ENCODE measurements at regions not wholly inside any gene's neighbourhood (a gene's known extent, or its start where the extent isn't known, plus 50 kb on each side); places are given as distances from the start of the nearest gene placed in this dataset.

DNA sequence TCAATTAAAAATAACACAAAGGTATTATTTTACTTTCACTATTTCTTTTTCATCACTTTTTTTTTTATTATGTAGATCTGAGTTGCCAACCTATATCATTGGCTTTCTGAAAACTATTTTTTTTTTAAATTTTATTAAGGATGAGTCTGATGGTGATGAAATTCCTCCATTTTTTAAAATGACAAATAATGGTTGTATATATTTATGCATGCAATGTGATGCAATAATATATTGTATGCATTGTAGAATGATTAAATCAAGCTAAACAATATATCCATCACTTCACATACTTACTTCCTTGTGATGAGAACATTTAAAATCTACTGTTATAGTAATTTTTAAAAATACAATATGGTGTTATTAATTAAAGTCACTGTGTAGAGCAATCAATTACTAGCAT lies 1081.6 kb downstream of the CNTNAP5 start:
- ChIA-PET CTCF (no interaction called here), POLR2A (no interaction called here)
- H3K9me3 ChIP-seq (ENCODE audit: control insufficient read depth, insufficient read depth, low read length) = no peaks in the 10 kb centered on the region
- H3K27me3 ChIP-seq (ENCODE audit: control insufficient read depth, insufficient read depth, low read length) = no peaks in the 10 kb centered on the region
- no peak for TF ChIP-seq CTCF (IDR thresholded peaks at IDR 0.05; ENCODE audit: low read depth, low read length)
- no peak for DNase-seq (ENCODE audit: low read depth, low spot score)
- H3K4me3 ChIP-seq (ENCODE audit: low read depth, low read length) = no peak overlapping the region
- H3K27ac ChIP-seq (ENCODE audit: low read depth, low read length) = no peak overlapping the region

DNA sequence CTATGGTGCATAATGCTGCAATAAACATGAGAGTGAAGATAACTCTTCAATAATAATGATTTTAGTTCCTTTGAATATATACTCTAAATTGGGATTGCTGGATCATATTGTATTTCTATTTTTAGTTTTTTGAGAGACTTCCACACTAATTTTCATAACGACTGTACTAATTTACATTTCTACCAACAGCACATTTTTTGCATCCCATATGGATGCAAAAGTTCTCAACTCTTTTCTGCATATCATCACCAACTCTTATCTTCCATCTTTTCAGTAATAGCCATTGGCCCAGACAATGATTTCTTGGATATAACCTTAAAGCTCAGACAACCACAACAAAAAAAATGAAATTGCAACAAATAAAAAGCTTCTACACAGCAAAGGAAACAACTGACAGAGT lies 1082.4 kb downstream of the CNTNAP5 start:
- DNase-seq (ENCODE audit: low read depth, low spot score) = no peak
- CTCF ChIA-PET = no interaction called here
- TF ChIP-seq CTCF (IDR thresholded peaks at IDR 0.05; ENCODE audit: low read depth, low read length) = no peak
- no peak overlapping the region for H3K27ac ChIP-seq (ENCODE audit: low read depth, low read length)
- POLR2A ChIA-PET = no interaction called here
- H3K4me3 ChIP-seq (ENCODE audit: low read depth, low read length) = no peak overlapping the region
- no peaks in the 10 kb centered on the region for H3K27me3 ChIP-seq (ENCODE audit: control insufficient read depth, insufficient read depth, low read length)
- no peaks in the 10 kb centered on the region for H3K9me3 ChIP-seq (ENCODE audit: control insufficient read depth, insufficient read depth, low read length)

- DNase-seq (ENCODE audit: low read depth, low spot score) = no peak
- Histone ChIP-seq H3K27ac (ENCODE audit: low read depth, low read length) (no peak overlapping the region), H3K9me3 (ENCODE audit: control insufficient read depth, insufficient read depth, low read length) (no peaks in the 10 kb centered on the region), H3K27me3 (ENCODE audit: control insufficient read depth, insufficient read depth, low read length) (no peaks in the 10 kb centered on the region), H3K4me3 (ENCODE audit: low read depth, low read length) (no peak overlapping the region)
- ChIA-PET CTCF (no interaction called here), POLR2A (no interaction called here)
- no peak for TF ChIP-seq CTCF (IDR thresholded peaks at IDR 0.05; ENCODE audit: low read depth, low read length)
These were observed 1083.2 kb downstream of the CNTNAP5 start for GRCh38 chr2:125108251-125108650.

DNA sequence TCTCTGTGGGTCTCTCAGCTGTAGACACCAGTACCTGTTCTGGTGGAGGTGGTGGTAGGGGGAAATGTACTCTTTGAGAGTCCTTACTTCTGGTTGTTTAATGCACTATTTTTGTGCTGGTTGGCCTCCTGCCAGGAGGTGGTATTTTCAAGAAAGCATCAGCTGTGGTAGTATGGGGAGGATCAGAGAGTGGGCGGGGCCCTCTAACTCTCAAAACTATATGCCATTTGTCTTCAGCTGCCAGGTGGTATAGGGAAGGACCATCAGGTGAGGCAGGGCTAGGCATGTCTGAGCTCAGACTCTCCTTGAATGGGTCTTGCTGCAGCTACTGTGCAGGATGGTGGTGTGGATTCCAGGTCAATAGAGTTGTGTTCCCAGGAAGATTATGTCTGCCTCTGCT lies 1100.8 kb downstream of the CNTNAP5 start:
- TF ChIP-seq CTCF (IDR thresholded peaks at IDR 0.05; ENCODE audit: low read depth, low read length) = no peak
- ChIA-PET CTCF (no interaction called here), POLR2A (no interaction called here)
- no peak overlapping the region for H3K27ac ChIP-seq (ENCODE audit: low read depth, low read length)
- DNase-seq (ENCODE audit: low read depth, low spot score) = no peak
- H3K27me3 ChIP-seq (ENCODE audit: control insufficient read depth, insufficient read depth, low read length) = no peaks in the 10 kb centered on the region
- H3K4me3 ChIP-seq (ENCODE audit: low read depth, low read length) = no peak overlapping the region
- H3K9me3 ChIP-seq (ENCODE audit: control insufficient read depth, insufficient read depth, low read length) = peaks cover 3% of the 10 kb centered on the region; the same call in 1 of the 2 replicates

DNA sequence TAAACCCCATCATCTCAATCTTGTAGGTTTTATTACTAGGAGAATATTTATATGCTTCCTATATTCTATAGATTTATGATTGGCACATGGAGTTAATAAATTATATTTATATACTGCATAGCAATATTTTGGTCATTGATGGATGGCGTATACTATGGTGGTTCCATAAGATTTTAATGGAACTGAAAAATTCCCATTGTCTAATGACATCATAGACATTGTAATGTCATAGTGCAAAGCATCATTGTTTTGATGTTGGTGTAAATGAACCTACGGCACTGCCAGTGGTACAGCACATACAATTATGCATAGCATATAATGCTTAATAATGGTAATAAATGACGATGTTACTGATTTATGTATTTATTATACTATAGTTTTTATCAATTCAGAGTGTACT lies 1135.9 kb downstream of the CNTNAP5 start:
- H3K27me3 ChIP-seq (ENCODE audit: control insufficient read depth, insufficient read depth, low read length) = no peaks in the 10 kb centered on the region
- no peak for DNase-seq (ENCODE audit: low read depth, low spot score)
- peaks cover 3% of the 10 kb centered on the region; the same call in 1 of the 2 replicates for H3K9me3 ChIP-seq (ENCODE audit: control insufficient read depth, insufficient read depth, low read length)
- no peak overlapping the region for H3K4me3 ChIP-seq (ENCODE audit: low read depth, low read length)
- TF ChIP-seq CTCF (IDR thresholded peaks at IDR 0.05; ENCODE audit: low read depth, low read length) = no peak
- POLR2A ChIA-PET = no interaction called here
- no peak overlapping the region for H3K27ac ChIP-seq (ENCODE audit: low read depth, low read length)
- CTCF ChIA-PET = no interaction called here
